SU-DHL-6 (cell line): ENCODE measurements at regions not wholly inside any gene's neighbourhood (a gene's known extent, or its start where the extent isn't known, plus 50 kb on each side); places are given as distances from the start of the nearest gene placed in this dataset.

Experiments used
- EZH2phosphoT487 ChIP-seq: fragments of 200-600 bp; sonication (generic), shearing (Covaris generic); conservative IDR thresholded peaks from 2 replicates; pipeline ENCODE4 v1.6.1; 2018; ENCODE audit warnings: mild to moderate bottlenecking, antibody characterized with exemption, low read length, moderate library complexity, mixed read lengths
- TF ChIP-seq, protein P1 (sequence below): fragments of 200-600 bp; sonication (generic); IDR thresholded peaks from one replicate; pipeline ENCODE4 v1.5.1; 2017; ENCODE audit warnings: antibody characterized with exemption, mild to moderate bottlenecking, low read length, moderate library complexity; ENCODE audit not compliant: insufficient read depth, poor library complexity, severe bottlenecking

DNA sequence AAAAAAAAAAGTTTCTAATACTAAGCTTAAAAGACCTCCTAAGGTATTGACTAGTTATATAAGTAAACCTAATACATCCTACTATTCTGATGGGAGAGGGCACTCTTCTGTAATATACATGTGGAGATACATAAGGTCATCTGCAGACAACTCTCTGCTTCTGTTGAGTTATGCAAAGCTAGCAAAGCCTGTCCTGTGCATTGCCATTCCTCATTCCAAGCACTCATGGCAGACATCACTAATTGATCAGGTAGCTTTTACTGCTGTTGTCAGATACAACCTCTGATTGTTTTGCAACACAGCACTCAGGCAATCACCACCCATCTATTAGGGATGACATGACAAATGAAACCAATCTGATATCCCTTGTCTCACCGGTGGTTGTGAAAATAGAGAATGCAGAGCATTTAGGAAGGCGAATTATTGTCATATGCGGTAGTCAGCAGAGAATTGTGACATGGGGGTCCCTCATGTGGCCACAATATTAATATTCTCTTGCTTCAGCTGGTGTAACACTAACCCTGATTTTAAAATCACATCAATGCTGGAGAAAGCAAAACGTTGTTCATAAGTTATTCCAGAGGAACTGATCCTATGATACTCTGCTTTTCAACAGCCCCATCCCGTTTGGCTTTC is 416.5 kb upstream of the GYPC start:
- TF ChIP-seq, protein P1, sequence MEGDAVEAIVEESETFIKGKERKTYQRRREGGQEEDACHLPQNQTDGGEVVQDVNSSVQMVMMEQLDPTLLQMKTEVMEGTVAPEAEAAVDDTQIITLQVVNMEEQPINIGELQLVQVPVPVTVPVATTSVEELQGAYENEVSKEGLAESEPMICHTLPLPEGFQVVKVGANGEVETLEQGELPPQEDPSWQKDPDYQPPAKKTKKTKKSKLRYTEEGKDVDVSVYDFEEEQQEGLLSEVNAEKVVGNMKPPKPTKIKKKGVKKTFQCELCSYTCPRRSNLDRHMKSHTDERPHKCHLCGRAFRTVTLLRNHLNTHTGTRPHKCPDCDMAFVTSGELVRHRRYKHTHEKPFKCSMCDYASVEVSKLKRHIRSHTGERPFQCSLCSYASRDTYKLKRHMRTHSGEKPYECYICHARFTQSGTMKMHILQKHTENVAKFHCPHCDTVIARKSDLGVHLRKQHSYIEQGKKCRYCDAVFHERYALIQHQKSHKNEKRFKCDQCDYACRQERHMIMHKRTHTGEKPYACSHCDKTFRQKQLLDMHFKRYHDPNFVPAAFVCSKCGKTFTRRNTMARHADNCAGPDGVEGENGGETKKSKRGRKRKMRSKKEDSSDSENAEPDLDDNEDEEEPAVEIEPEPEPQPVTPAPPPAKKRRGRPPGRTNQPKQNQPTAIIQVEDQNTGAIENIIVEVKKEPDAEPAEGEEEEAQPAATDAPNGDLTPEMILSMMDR, result no peak
- no peak for TF ChIP-seq EZH2phosphoT487
